ENCODE measurements at regions not wholly inside any gene's neighbourhood (a gene's known extent, or its start where the extent isn't known, plus 50 kb on each side); places are given as distances from the start of the nearest gene placed in this dataset.

- TF ChIP-seq EZH2 (IDR thresholded peaks at IDR 0.05) (no peak), CTCF (IDR thresholded peaks at IDR 0.05) (no peak)
These were observed 83.9 kb upstream of the CYLC2 start for GRCh38 chr9:102911185-102911584.

Measured in neural progenitor cell (in vitro differentiated cells).